ENCODE measurements at regions not wholly inside any gene's neighbourhood (a gene's known extent, or its start where the extent isn't known, plus 50 kb on each side); places are given as distances from the start of the nearest gene placed in this dataset.

DNA sequence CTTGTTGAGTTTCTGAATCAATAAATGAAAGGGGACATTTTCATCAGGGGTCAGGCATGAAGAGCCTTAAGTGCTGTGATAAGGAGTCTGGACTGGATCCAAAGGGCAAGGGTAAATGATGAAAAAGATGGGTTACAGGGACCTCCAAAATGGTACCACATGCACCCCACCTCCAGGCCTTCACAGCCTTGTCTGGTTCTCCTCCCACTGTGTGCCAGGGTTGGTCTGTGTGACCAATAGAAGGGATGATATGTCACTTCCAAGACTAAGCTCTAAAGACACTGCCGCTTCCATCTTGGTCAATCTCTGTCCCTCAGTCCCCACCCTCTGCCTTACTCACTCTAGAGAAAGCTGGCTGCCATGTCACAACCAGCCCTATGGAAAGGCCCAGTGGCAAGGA, 140.6 kb downstream of the ZNF281 start:
- Histone ChIP-seq H3K36me3 (ENCODE audit: insufficient read depth, insufficient read length, low read length) (no peaks in the 10 kb centered on the region), H3K9ac (ENCODE audit: insufficient read length, low read depth) (no peak overlapping the region), H3K9me3 (ENCODE audit: insufficient read depth, low read length) (no peaks in the 10 kb centered on the region), H3K27me3 (ENCODE audit: insufficient read depth, insufficient read length) (no peaks in the 10 kb centered on the region), H3K4me3 (ENCODE audit: insufficient read length, low read depth) (no peak overlapping the region), H3K4me1 (ENCODE audit: insufficient read depth, insufficient read length) (no peaks in the 10 kb centered on the region)
- TF ChIP-seq YY1 (IDR thresholded peaks at IDR 0.05; ENCODE audit: insufficient read depth, insufficient read length) (no peak), ZNF274 (IDR thresholded peaks at IDR 0.05; ENCODE audit: low read depth, low read length) (no peak), SUZ12 (IDR thresholded peaks at IDR 0.05; ENCODE audit: extremely low read depth, insufficient read depth, insufficient read length) (no peak)
- no peak for DNase-seq (ENCODE audit: low read depth, low spot score)

DNA sequence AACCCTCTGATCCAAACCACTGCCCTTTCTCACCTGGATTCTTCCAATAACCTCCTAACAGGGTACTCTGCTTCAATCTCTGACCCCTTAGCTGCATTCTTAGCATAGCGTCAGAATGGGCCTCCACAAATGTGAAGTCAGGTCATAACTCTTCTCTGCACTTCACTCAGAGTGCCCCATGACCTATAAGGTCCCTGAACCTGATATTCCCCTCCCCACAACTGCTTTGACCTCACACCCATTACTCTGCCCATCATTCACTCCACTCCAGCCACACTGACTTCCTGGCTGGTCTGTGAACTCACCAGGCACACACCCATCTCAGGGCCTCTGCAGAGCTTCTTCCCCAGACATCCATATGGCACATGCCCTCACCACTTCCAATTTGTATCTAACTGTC, 141.9 kb downstream of the ZNF281 start:
- Histone ChIP-seq H3K36me3 (ENCODE audit: insufficient read depth, insufficient read length, low read length) (no peaks in the 10 kb centered on the region), H3K9me3 (ENCODE audit: insufficient read depth, low read length) (no peaks in the 10 kb centered on the region), H3K4me3 (ENCODE audit: insufficient read length, low read depth) (no peak overlapping the region), H3K9ac (ENCODE audit: insufficient read length, low read depth) (no peak overlapping the region), H3K27me3 (ENCODE audit: insufficient read depth, insufficient read length) (no peaks in the 10 kb centered on the region), H3K4me1 (ENCODE audit: insufficient read depth, insufficient read length) (no peaks in the 10 kb centered on the region)
- DNase-seq (ENCODE audit: low read depth, low spot score) = no peak
- TF ChIP-seq YY1 (IDR thresholded peaks at IDR 0.05; ENCODE audit: insufficient read depth, insufficient read length) (no peak), SUZ12 (IDR thresholded peaks at IDR 0.05; ENCODE audit: extremely low read depth, insufficient read depth, insufficient read length) (no peak), ZNF274 (IDR thresholded peaks at IDR 0.05; ENCODE audit: low read depth, low read length) (no peak)

DNA sequence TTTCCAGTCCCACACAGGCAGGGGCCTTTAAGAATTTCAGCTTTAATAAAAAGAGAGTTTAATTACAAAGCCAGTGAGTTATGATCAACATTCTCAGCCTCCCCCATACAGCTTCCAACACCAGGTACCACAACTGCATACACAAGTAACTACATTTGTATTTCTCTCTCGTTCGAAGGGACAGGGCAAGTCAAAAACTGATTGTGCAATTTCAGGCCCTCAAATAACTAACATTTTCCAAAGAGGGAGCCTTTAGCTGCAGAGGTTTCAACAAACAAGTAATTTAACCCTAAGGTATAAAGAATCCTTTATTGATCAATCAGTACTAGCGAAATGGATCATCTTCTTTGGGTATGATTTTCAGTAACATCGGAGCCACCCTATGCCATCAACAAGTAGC, 142.4 kb downstream of the ZNF281 start:
- no peak for TF ChIP-seq ZNF274 (IDR thresholded peaks at IDR 0.05; ENCODE audit: low read depth, low read length)
- H3K4me3 ChIP-seq (ENCODE audit: insufficient read length, low read depth) = no peak overlapping the region
- H3K36me3 ChIP-seq (ENCODE audit: insufficient read depth, insufficient read length, low read length) = no peaks in the 10 kb centered on the region

GRCh38 chr1:200266871-200267270, 143.0 kb downstream of the ZNF281 start:
- TF ChIP-seq ZNF274 (IDR thresholded peaks at IDR 0.05; ENCODE audit: low read depth, low read length) = no peak
- no peak for TF ChIP-seq SUZ12 (IDR thresholded peaks at IDR 0.05; ENCODE audit: extremely low read depth, insufficient read depth, insufficient read length)
- no peak for TF ChIP-seq YY1 (IDR thresholded peaks at IDR 0.05; ENCODE audit: insufficient read depth, insufficient read length)
- Histone ChIP-seq H3K4me1 (ENCODE audit: insufficient read depth, insufficient read length) (no peaks in the 10 kb centered on the region), H3K4me3 (ENCODE audit: insufficient read length, low read depth) (no peak overlapping the region), H3K9ac (ENCODE audit: insufficient read length, low read depth) (no peak overlapping the region), H3K36me3 (ENCODE audit: insufficient read depth, insufficient read length, low read length) (no peaks in the 10 kb centered on the region), H3K9me3 (ENCODE audit: insufficient read depth, low read length) (no peaks in the 10 kb centered on the region), H3K27me3 (ENCODE audit: insufficient read depth, insufficient read length) (no peaks in the 10 kb centered on the region)
- DNase-seq (ENCODE audit: low read depth, low spot score) = no peak

More for the DNA sequence above, 142.4 kb downstream of the ZNF281 start:
- no peaks in the 10 kb centered on the region for H3K27me3 ChIP-seq (ENCODE audit: insufficient read depth, insufficient read length)
- H3K4me1 ChIP-seq (ENCODE audit: insufficient read depth, insufficient read length) = no peaks in the 10 kb centered on the region
- no peaks in the 10 kb centered on the region for H3K9me3 ChIP-seq (ENCODE audit: insufficient read depth, low read length)
- DNase-seq (ENCODE audit: low read depth, low spot score) = no peak
- no peak overlapping the region for H3K9ac ChIP-seq (ENCODE audit: insufficient read length, low read depth)

GRCh38 chr1:200265881-200266280, 144.0 kb downstream of the ZNF281 start:
- H3K9me3 ChIP-seq (ENCODE audit: insufficient read depth, low read length) = no peaks in the 10 kb centered on the region
- H3K27me3 ChIP-seq (ENCODE audit: insufficient read depth, insufficient read length) = no peaks in the 10 kb centered on the region
- no peak for TF ChIP-seq SUZ12 (IDR thresholded peaks at IDR 0.05; ENCODE audit: extremely low read depth, insufficient read depth, insufficient read length)
- no peak for TF ChIP-seq YY1 (IDR thresholded peaks at IDR 0.05; ENCODE audit: insufficient read depth, insufficient read length)
- no peak for TF ChIP-seq ZNF274 (IDR thresholded peaks at IDR 0.05; ENCODE audit: low read depth, low read length)
- H3K36me3 ChIP-seq (ENCODE audit: insufficient read depth, insufficient read length, low read length) = no peaks in the 10 kb centered on the region
- DNase-seq (ENCODE audit: low read depth, low spot score) = no peak
- no peak overlapping the region for H3K4me3 ChIP-seq (ENCODE audit: insufficient read length, low read depth)
- H3K4me1 ChIP-seq (ENCODE audit: insufficient read depth, insufficient read length) = no peaks in the 10 kb centered on the region
- H3K9ac ChIP-seq (ENCODE audit: insufficient read length, low read depth) = no peak overlapping the region

- TF ChIP-seq ZNF274 (IDR thresholded peaks at IDR 0.05; ENCODE audit: low read depth, low read length) = no peak
- no peak for TF ChIP-seq YY1 (IDR thresholded peaks at IDR 0.05; ENCODE audit: insufficient read depth, insufficient read length)
- TF ChIP-seq SUZ12 (IDR thresholded peaks at IDR 0.05; ENCODE audit: extremely low read depth, insufficient read depth, insufficient read length) = no peak
Observed at GRCh38 chr1:200265104-200265503, 144.7 kb downstream of the ZNF281 start.

DNA sequence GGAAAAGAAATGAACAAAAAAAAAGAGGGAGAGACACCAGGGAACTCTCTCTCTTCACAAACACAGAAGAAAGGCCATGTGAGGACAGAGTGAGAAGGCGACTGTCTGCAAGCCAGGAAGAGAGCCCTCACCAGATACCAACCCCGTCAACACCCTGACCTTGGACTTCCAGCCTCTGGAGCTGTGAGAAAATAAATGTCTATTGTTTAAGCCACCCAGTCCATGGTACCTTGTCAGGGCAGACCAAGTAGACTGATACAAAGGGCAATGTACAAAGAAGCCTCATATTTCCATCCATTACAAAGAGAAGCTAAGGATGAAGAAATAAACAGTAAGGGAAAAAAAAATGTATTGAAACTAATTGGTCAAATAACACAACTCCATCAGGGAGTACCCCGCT, 146.6 kb downstream of the ZNF281 start:
- Histone ChIP-seq H3K27me3 (ENCODE audit: insufficient read depth, insufficient read length) (no peaks in the 10 kb centered on the region), H3K4me3 (ENCODE audit: insufficient read length, low read depth) (no peak overlapping the region), H3K9ac (ENCODE audit: insufficient read length, low read depth) (no peak overlapping the region), H3K36me3 (ENCODE audit: insufficient read depth, insufficient read length, low read length) (no peaks in the 10 kb centered on the region), H3K4me1 (ENCODE audit: insufficient read depth, insufficient read length) (no peaks in the 10 kb centered on the region), H3K9me3 (ENCODE audit: insufficient read depth, low read length) (no peaks in the 10 kb centered on the region)
- TF ChIP-seq ZNF274 (IDR thresholded peaks at IDR 0.05; ENCODE audit: low read depth, low read length) (no peak), SUZ12 (IDR thresholded peaks at IDR 0.05; ENCODE audit: extremely low read depth, insufficient read depth, insufficient read length) (no peak), YY1 (IDR thresholded peaks at IDR 0.05; ENCODE audit: insufficient read depth, insufficient read length) (no peak)
- DNase-seq (ENCODE audit: low read depth, low spot score) = no peak

More at GRCh38 chr1:200265104-200265503, 144.7 kb downstream of the ZNF281 start:
- no peaks in the 10 kb centered on the region for H3K36me3 ChIP-seq (ENCODE audit: insufficient read depth, insufficient read length, low read length)
- no peak overlapping the region for H3K4me3 ChIP-seq (ENCODE audit: insufficient read length, low read depth)
- no peak overlapping the region for H3K9ac ChIP-seq (ENCODE audit: insufficient read length, low read depth)
- H3K4me1 ChIP-seq (ENCODE audit: insufficient read depth, insufficient read length) = no peaks in the 10 kb centered on the region
- no peaks in the 10 kb centered on the region for H3K9me3 ChIP-seq (ENCODE audit: insufficient read depth, low read length)
- no peak for DNase-seq (ENCODE audit: low read depth, low spot score)
- H3K27me3 ChIP-seq (ENCODE audit: insufficient read depth, insufficient read length) = no peaks in the 10 kb centered on the region
